IMR-90 (cell line): ENCODE measurements at regions not wholly inside any gene's neighbourhood (a gene's known extent, or its start where the extent isn't known, plus 50 kb on each side); places are given as distances from the start of the nearest gene placed in this dataset.

ENCODE experiments used
- ATAC-seq: fragments of 200-7000 bp; cut with Tn5 transposase; 2 replicates; pipeline ENCODE4 v1.9.1; 2020; ENCODE audit warnings: low read depth, mild to moderate bottlenecking, moderate library complexity
- BruUV-seq: library from RNA; stranded (reverse); fragments of 400-500 nt; replicated peaks from 2 replicates; lab custom pipeline; 2021; lab: Mats Ljungman, UMichigan
- CTCF ChIA-PET: fragments of 300-600 bp; formaldehyde crosslinking; extraction: SDS; loops from one replicate; lab custom pipeline; 2021; ENCODE audit warnings: antibody characterized with exemption; lab: Yijun Ruan, JAX
- POLR2A ChIA-PET: fragments of 300-600 bp; sonication (Branson Sonifier 250); formaldehyde crosslinking; loops from one replicate; lab custom pipeline; 2022; ENCODE audit warnings: antibody characterized with exemption; ENCODE audit not compliant: unreplicated experiment; lab: Charles Lee
- DNase-seq: peaks from one replicate; pipeline ENCODE4 v3.0.0; 2013
- H2AFZ ChIP-seq: replicated peaks from 2 replicates; pipeline ENCODE3; 2013; ENCODE audit warnings: low read length, mild to moderate bottlenecking; ENCODE audit not compliant: poor library complexity
- H2AK5ac ChIP-seq: 2 replicates; pipeline ENCODE4 v1.6.1; 2013; ENCODE audit warnings: low read depth, low read length, inconsistent platforms
- H2AK9ac ChIP-seq: replicated peaks from 2 replicates; pipeline ENCODE3; 2013; ENCODE audit warnings: mild to moderate bottlenecking, low read depth, low read length, moderate library complexity; ENCODE audit not compliant: poor library complexity
- H2BK120ac ChIP-seq: 2 replicates; pipeline ENCODE4 v1.6.1; 2013; ENCODE audit warnings: low read depth, low read length, inconsistent platforms
- H2BK15ac ChIP-seq: 3 replicates; pipeline ENCODE4 v1.6.1; 2013; ENCODE audit warnings: low read depth, low read length, inconsistent platforms
- H2BK20ac ChIP-seq: 2 replicates; pipeline ENCODE4 v1.6.1; 2013; ENCODE audit warnings: low read depth, mild to moderate bottlenecking, inconsistent platforms, low read length, moderate library complexity
- H2BK5ac ChIP-seq: 2 replicates; pipeline ENCODE4 v1.6.1; 2013; ENCODE audit warnings: mild to moderate bottlenecking, low read depth, low read length, inconsistent platforms; ENCODE audit not compliant: poor library complexity, severe bottlenecking
- H3K14ac ChIP-seq: replicated peaks from 2 replicates; pipeline ENCODE4 v1.6.1; 2013; ENCODE audit warnings: low read depth, low read length, inconsistent platforms
- H3K18ac ChIP-seq: 2 replicates; pipeline ENCODE4 v1.6.1; 2013; ENCODE audit warnings: low read depth, low read length, control low read depth
- H3K23ac ChIP-seq: 2 replicates; pipeline ENCODE4 v1.6.1; 2013; ENCODE audit warnings: low read depth, low read length, inconsistent platforms
- H3K27ac ChIP-seq: 2 replicates; pipeline ENCODE4 v1.5.1; 2013; ENCODE audit warnings: mild to moderate bottlenecking, control low read depth, low read length; ENCODE audit not compliant: insufficient read depth
- H3K27me3 ChIP-seq: 2 replicates; pipeline ENCODE4 v1.6.1; 2013; ENCODE audit warnings: low read length; ENCODE audit not compliant: control insufficient read depth, insufficient read depth
- H3K36me3 ChIP-seq: 2 replicates; pipeline ENCODE4 v1.6.1; 2013; ENCODE audit warnings: low read length, mixed read lengths; ENCODE audit not compliant: control insufficient read depth, insufficient read depth
- H3K4ac ChIP-seq: 2 replicates; pipeline ENCODE4 v1.6.1; 2013; ENCODE audit warnings: low read depth, low read length, inconsistent platforms
- H3K4me1 ChIP-seq: 2 replicates; pipeline ENCODE4 v1.6.1; 2013; ENCODE audit warnings: low read length, mixed read lengths; ENCODE audit not compliant: control insufficient read depth, insufficient read depth
- H3K4me2 ChIP-seq: 2 replicates; pipeline ENCODE4 v1.6.1; 2013; ENCODE audit warnings: low read depth, mild to moderate bottlenecking, control low read depth, low read length, moderate library complexity
- H3K4me3 ChIP-seq: 2 replicates; pipeline ENCODE4 v1.5.1; 2013; ENCODE audit warnings: low read depth, mild to moderate bottlenecking, control low read depth, low read length, moderate library complexity; ENCODE audit not compliant: insufficient read depth
- H3K56ac ChIP-seq: 2 replicates; pipeline ENCODE4 v1.6.1; 2013; ENCODE audit warnings: low read length, inconsistent platforms; ENCODE audit not compliant: insufficient read depth; ENCODE audit errors: extremely low read depth
- H3K79me1 ChIP-seq, 2 experiments: 2 replicates each; pipeline ENCODE4 v1.6.1; 2013; ENCODE audit warnings: low read length in 2 of 2, inconsistent platforms in 1 of 2, low read depth in 1 of 2
- H3K9ac ChIP-seq: 2 replicates; pipeline ENCODE4 v1.6.1; 2013; ENCODE audit warnings: low read depth, low read length, control low read depth
- H3K9me1 ChIP-seq: 2 replicates; pipeline ENCODE4 v1.6.1; 2013; ENCODE audit warnings: low read length, inconsistent platforms; ENCODE audit not compliant: insufficient read depth
- H3K9me3 ChIP-seq: 2 replicates; pipeline ENCODE4 v1.6.1; 2013; ENCODE audit warnings: low read length; ENCODE audit not compliant: control insufficient read depth, insufficient read depth
- H4K20me1 ChIP-seq: 2 replicates; pipeline ENCODE4 v1.6.1; 2013; ENCODE audit warnings: low read length, inconsistent platforms; ENCODE audit not compliant: insufficient read depth
- H4K5ac ChIP-seq: 2 replicates; pipeline ENCODE4 v1.6.1; 2013; ENCODE audit warnings: mild to moderate bottlenecking, low read depth, low read length, control low read depth
- H4K8ac ChIP-seq, 2 experiments: 2 replicates each; pipeline ENCODE4 v1.6.1; 2013; ENCODE audit warnings: low read depth in 2 of 2, low read length in 2 of 2, control low read depth in 1 of 2, inconsistent platforms in 1 of 2
- H4K91ac ChIP-seq: 2 replicates; pipeline ENCODE4 v1.6.1; 2013; ENCODE audit warnings: low read depth, low read length, inconsistent platforms; ENCODE audit not compliant: insufficient read depth
- BHLHE40 ChIP-seq: fragments of 150-350 bp; IDR thresholded peaks from 2 replicates; pipeline ENCODE4 v1.6.1; 2016; ENCODE audit warnings: mild to moderate bottlenecking, low read depth, low read length
- CEBPB ChIP-seq: IDR thresholded peaks from 2 replicates; pipeline ENCODE4 v1.6.1; 2012; ENCODE audit warnings: low read depth, low read length, improper control_type of control experiment
- CHD1 ChIP-seq: IDR thresholded peaks from 2 replicates; pipeline ENCODE4 v1.6.1; 2012; ENCODE audit warnings: low read depth, low read length, improper control_type of control experiment
- CTCF ChIP-seq: conservative IDR thresholded peaks from 2 replicates; pipeline ENCODE4 v1.5.1; 2012; ENCODE audit warnings: mild to moderate bottlenecking, low read depth, low read length, improper control_type of control experiment
- ELK1 ChIP-seq: fragments of 150-350 bp; IDR thresholded peaks from 2 replicates; pipeline ENCODE4 v1.6.1; 2016; ENCODE audit warnings: low read depth, mild to moderate bottlenecking, low read length, moderate library complexity, borderline replicate concordance
- FOS ChIP-seq: fragments of 150-350 bp; IDR thresholded peaks from 2 replicates; pipeline ENCODE4 v1.6.1; 2016; ENCODE audit warnings: low read depth, low read length
- MXI1 ChIP-seq: IDR thresholded peaks from 2 replicates; pipeline ENCODE4 v1.6.1; 2012; ENCODE audit warnings: low read depth, mild to moderate bottlenecking, low read length, moderate library complexity, borderline replicate concordance
- NFE2L2 ChIP-seq: fragments of 150-350 bp; IDR thresholded peaks from 2 replicates; pipeline ENCODE4 v1.6.1; 2016; ENCODE audit warnings: low read depth, mild to moderate bottlenecking, low read length
- POLR2A ChIP-seq: IDR thresholded peaks from 2 replicates; pipeline ENCODE4 v1.6.1; 2012; ENCODE audit warnings: mild to moderate bottlenecking, low read depth, low read length
- SMC3 ChIP-seq: fragments of 150-350 bp; IDR thresholded peaks from 2 replicates; pipeline ENCODE4 v1.6.1; 2016; ENCODE audit warnings: low read depth, mild to moderate bottlenecking, antibody characterized with exemption, low read length, moderate library complexity
- USF2 ChIP-seq: fragments of 150-350 bp; IDR thresholded peaks from 2 replicates; pipeline ENCODE4 v1.6.1; 2017; ENCODE audit warnings: mild to moderate bottlenecking, antibody characterized with exemption, low read length, low read depth
- WGBS, 2 experiments: methylation state at CpG; one replicate each; pipeline versions ENCODE4 v1.1.5 to v1.1.7; 2013; ENCODE audit warnings: missing lambda C conversion rate in 2 of 2; ENCODE audit not compliant: insufficient read length in 1 of 2; ENCODE audit errors: extremely low coverage in 2 of 2; 5-methylcytosine and 5-hydroxymethylcytosine counted together
- dilution Hi-C: fragments of 300-500 bp; cut with HindIII; formaldehyde crosslinking; loops from one replicate; pipeline ENCODE4 v1.14.3; 2018; ENCODE audit warnings: low sequenced_read_pairs; ENCODE audit not compliant: unreplicated experiment
- in situ Hi-C: fragments of 300-500 bp; cut with MboI; formaldehyde crosslinking; loops from 3 replicates; pipeline ENCODE4 v1.14.3; 2019; ENCODE audit warnings: low sequenced_read_pairs, inconsistent platforms, mixed read lengths
- intact Hi-C: fragments of 100-400 bp; cut with micrococcal nuclease; formaldehyde crosslinking; loops from 2 replicates; pipeline ENCODE4 v1.10.0; 2022

- Histone ChIP-seq H2AK5ac (no peak overlapping the region), H3K4me1 (no peaks in the 10 kb centered on the region), H3K36me3 (no peaks in the 10 kb centered on the region), H4K91ac (no peak overlapping the region), H3K9ac (no peak overlapping the region), H3K9me1 (no peaks in the 10 kb centered on the region), H2AFZ (no peak overlapping the region), H2BK15ac (no peak overlapping the region), H3K18ac (no peak overlapping the region), H2AK9ac (no peak overlapping the region), H4K20me1 (no peaks in the 10 kb centered on the region), H3K56ac (no peak overlapping the region), H3K4me2 (no peak overlapping the region), H3K4ac (no peak overlapping the region), H3K9me3 (peaks cover 6% of the 10 kb centered on the region), H4K5ac (no peak overlapping the region), H2BK120ac (no peak overlapping the region), H3K14ac (no peak overlapping the region), H2BK20ac (no peak overlapping the region), H3K79me1 (no peaks in the 10 kb centered on the region), H3K4me3 (no peak overlapping the region), H3K27me3 (peaks cover 11% of the 10 kb centered on the region), H3K23ac (no peak overlapping the region), H2BK5ac (no peak overlapping the region), H4K8ac (no peak overlapping the region), H3K27ac (no peak overlapping the region)
- no TSS peak for BruUV-seq
- in situ Hi-C loops (no loop called here), dilution Hi-C loops (no loop called here), intact Hi-C loops (no loop called here)
- 81% methylated on average over 4 of the region's 11 CpGs; no CpG with 5 or more reads in 1 of the 2 experiments for WGBS, 2 experiments
- ChIA-PET CTCF (no interaction called here), POLR2A (no interaction called here)
- no peak for ATAC-seq
- no peak for DNase-seq
- TF ChIP-seq BHLHE40 (no peak), NFE2L2 (no peak), POLR2A (no peak), MXI1 (no peak), FOS (no peak), CEBPB (no peak), CTCF (no peak), CHD1 (no peak), USF2 (no peak), SMC3 (no peak), ELK1 (no peak)
These were observed 129.4 kb downstream of the TFCP2L1 start for GRCh38 chr2:121155502-121156056.
